ENCODE measurements at regions not wholly inside any gene's neighbourhood (a gene's known extent, or its start where the extent isn't known, plus 50 kb on each side); places are given as distances from the start of the nearest gene placed in this dataset.

GRCh38 chr2:185891403-185891802 lies 152.8 kb downstream of the FSIP2 start:
- TF ChIP-seq GATA3 (IDR thresholded peaks at IDR 0.05; ENCODE audit: low read depth, low read length) (no peak), GATA2 (IDR thresholded peaks at IDR 0.05; ENCODE audit: low read depth, low read length) (no peak)

- TF ChIP-seq GATA3 (IDR thresholded peaks at IDR 0.05; ENCODE audit: low read depth, low read length): no peak
- TF ChIP-seq GATA2 (IDR thresholded peaks at IDR 0.05; ENCODE audit: low read depth, low read length): no peak
Observed at GRCh38 chr2:185891804-185892411, 153.3 kb downstream of the FSIP2 start.

- TF ChIP-seq GATA2 (IDR thresholded peaks at IDR 0.05; ENCODE audit: low read depth, low read length) (no peak), GATA3 (IDR thresholded peaks at IDR 0.05; ENCODE audit: low read depth, low read length) (no peak)
Observed at GRCh38 chr2:185892484-185892883, 153.9 kb downstream of the FSIP2 start.

- TF ChIP-seq GATA3 (IDR thresholded peaks at IDR 0.05; ENCODE audit: low read depth, low read length) (no peak), GATA2 (IDR thresholded peaks at IDR 0.05; ENCODE audit: low read depth, low read length) (no peak)
Observed at GRCh38 chr2:185894223-185894622, 155.6 kb downstream of the FSIP2 start.

- TF ChIP-seq GATA3 (IDR thresholded peaks at IDR 0.05; ENCODE audit: low read depth, low read length): no peak
Observed at GRCh38 chr2:185895828-185896693, 157.5 kb downstream of the FSIP2 start.

- TF ChIP-seq GATA2 (IDR thresholded peaks at IDR 0.05; ENCODE audit: low read depth, low read length): no peak
- TF ChIP-seq GATA3 (IDR thresholded peaks at IDR 0.05; ENCODE audit: low read depth, low read length): no peak
Observed at GRCh38 chr2:185899366-185899765, 160.8 kb downstream of the FSIP2 start.

- TF ChIP-seq GATA2 (IDR thresholded peaks at IDR 0.05; ENCODE audit: low read depth, low read length): no peak
- TF ChIP-seq GATA3 (IDR thresholded peaks at IDR 0.05; ENCODE audit: low read depth, low read length): no peak
Observed at GRCh38 chr2:185919155-185919554, 180.6 kb downstream of the FSIP2 start.

- no peak for TF ChIP-seq GATA2 (IDR thresholded peaks at IDR 0.05; ENCODE audit: low read depth, low read length)
- no peak for TF ChIP-seq GATA3 (IDR thresholded peaks at IDR 0.05; ENCODE audit: low read depth, low read length)
Observed at GRCh38 chr2:185921048-185921756, 182.6 kb downstream of the FSIP2 start.

- TF ChIP-seq GATA2 (IDR thresholded peaks at IDR 0.05; ENCODE audit: low read depth, low read length): no peak
- peak; percentile 53; the same call in 1 of the 2 replicates for TF ChIP-seq GATA3 (IDR thresholded peaks at IDR 0.05; ENCODE audit: low read depth, low read length)
Observed at GRCh38 chr2:185934232-185934631, 195.6 kb downstream of the FSIP2 start.

GRCh38 chr2:185939858-185940257 lies 201.3 kb downstream of the FSIP2 start:
- no peak for TF ChIP-seq GATA3 (IDR thresholded peaks at IDR 0.05; ENCODE audit: low read depth, low read length)
- TF ChIP-seq GATA2 (IDR thresholded peaks at IDR 0.05; ENCODE audit: low read depth, low read length): no peak

- TF ChIP-seq GATA3 (IDR thresholded peaks at IDR 0.05; ENCODE audit: low read depth, low read length) (no peak), GATA2 (IDR thresholded peaks at IDR 0.05; ENCODE audit: low read depth, low read length) (no peak)
Observed at GRCh38 chr2:185942855-185943254, 204.3 kb downstream of the FSIP2 start.

GRCh38 chr2:185947722-185948121 lies 209.1 kb downstream of the FSIP2 start:
- TF ChIP-seq GATA3 (IDR thresholded peaks at IDR 0.05; ENCODE audit: low read depth, low read length): no peak

- no peak for TF ChIP-seq GATA2 (IDR thresholded peaks at IDR 0.05; ENCODE audit: low read depth, low read length)
- TF ChIP-seq GATA3 (IDR thresholded peaks at IDR 0.05; ENCODE audit: low read depth, low read length): no peak
Observed at GRCh38 chr2:185952100-185952499, 213.5 kb downstream of the FSIP2 start.

GRCh38 chr2:185954389-185954788 lies 215.8 kb downstream of the FSIP2 start:
- no peak for TF ChIP-seq GATA2 (IDR thresholded peaks at IDR 0.05; ENCODE audit: low read depth, low read length)
- no peak for TF ChIP-seq GATA3 (IDR thresholded peaks at IDR 0.05; ENCODE audit: low read depth, low read length)

GRCh38 chr2:185955050-185955449 lies 216.4 kb downstream of the FSIP2 start:
- TF ChIP-seq GATA2 (IDR thresholded peaks at IDR 0.05; ENCODE audit: low read depth, low read length) (no peak), GATA3 (IDR thresholded peaks at IDR 0.05; ENCODE audit: low read depth, low read length) (no peak)
